Fibroblast of lung (primary cell): ENCODE measurements at regions not wholly inside any gene's neighbourhood (a gene's known extent, or its start where the extent isn't known, plus 50 kb on each side); places are given as distances from the start of the nearest gene placed in this dataset.

ENCODE experiments used
- DNase-seq, 2 donors: peaks; one replicate each; pipeline versions ENCODE4 v3.0.0 to v3.0.0-alpha.2; 2010; ENCODE audit warnings: low read depth in 2 of 2
- H2AFZ ChIP-seq: 2 replicates; pipeline ENCODE4 v1.5.1; 2012; ENCODE audit warnings: low read length, control low read depth, inconsistent platforms
- H3K27ac ChIP-seq: 2 replicates; pipeline ENCODE4 v1.5.1; 2011; ENCODE audit warnings: low read length, control low read depth; ENCODE audit not compliant: insufficient read depth
- H3K27me3 ChIP-seq: 2 replicates; pipeline ENCODE4 v1.5.1; 2011; ENCODE audit warnings: mild to moderate bottlenecking, low read length; ENCODE audit not compliant: control insufficient read depth, insufficient read depth
- H3K36me3 ChIP-seq: 2 replicates; pipeline ENCODE4 v1.5.1; 2011; ENCODE audit warnings: low read length; ENCODE audit not compliant: control insufficient read depth, insufficient read depth
- H3K4me1 ChIP-seq: 2 replicates; pipeline ENCODE4 v1.5.1; 2011; ENCODE audit warnings: low read length; ENCODE audit not compliant: control insufficient read depth, insufficient read depth; ENCODE audit errors: extremely low read depth
- H3K4me2 ChIP-seq: 2 replicates; pipeline ENCODE4 v1.5.1; 2011; ENCODE audit warnings: low read length, control low read depth; ENCODE audit not compliant: insufficient read depth; ENCODE audit errors: extremely low read depth
- H3K4me3 ChIP-seq, 4 experiments: fragments of 200-600 bp in 1 of 4; sonication (generic) in 1 of 4; replicated peaks in 1 of 4; 2 replicates each; pipeline ENCODE4 v1.5.1; 2011 to 2016; ENCODE audit warnings: low read length in 4 of 4, low read depth in 3 of 4, mild to moderate bottlenecking in 3 of 4, control low read depth in 2 of 4, inconsistent platforms in 1 of 4, mixed read lengths in 1 of 4; ENCODE audit not compliant: insufficient read depth in 1 of 4; ENCODE audit errors: control extremely low read depth in 1 of 4
- H3K79me2 ChIP-seq: 2 replicates; pipeline ENCODE4 v1.5.1; 2012; ENCODE audit warnings: mild to moderate bottlenecking, low read length, inconsistent platforms; ENCODE audit not compliant: control insufficient read depth, insufficient read depth
- H3K9ac ChIP-seq: 2 replicates; pipeline ENCODE4 v1.5.1; 2011; ENCODE audit warnings: mild to moderate bottlenecking, low read length, control low read depth; ENCODE audit not compliant: insufficient read depth
- H3K9me3 ChIP-seq: 2 replicates; pipeline ENCODE4 v1.5.1; 2012; ENCODE audit warnings: low read depth, low read length; ENCODE audit not compliant: control insufficient read depth, insufficient read depth
- H4K20me1 ChIP-seq: 2 replicates; pipeline ENCODE4 v1.5.1; 2011; ENCODE audit warnings: low read length; ENCODE audit not compliant: control insufficient read depth, insufficient read depth; ENCODE audit errors: extremely low read depth
- EZH2 ChIP-seq: IDR thresholded peaks from 2 replicates; pipeline ENCODE4 v1.5.1; 2012; ENCODE audit warnings: low read length, control low read depth, mild to moderate bottlenecking; ENCODE audit errors: missing control alignments
- TF ChIP-seq, protein P1 (sequence below), 2 donors: IDR thresholded peaks in 1 of 2; conservative IDR thresholded peaks in 1 of 2; 1 replicate in 1 of 2; 2 replicates in 1 of 2; pipeline ENCODE4 v1.5.1; 2011 to 2012; ENCODE audit warnings: low read length in 2 of 2, control low read depth in 1 of 2, inconsistent platforms in 1 of 2, low read depth in 1 of 2, mild to moderate bottlenecking in 1 of 2

GRCh38 chr21:23968008-23968407 lies 1639.3 kb downstream of the MRPL39 start:
- H3K4me3 ChIP-seq = no peak overlapping the region
- no peaks in the 10 kb centered on the region for H3K4me1 ChIP-seq
- no peaks in the 10 kb centered on the region for H4K20me1 ChIP-seq
- no peak overlapping the region for H3K9ac ChIP-seq
- DNase-seq = no peak
- no peaks in the 10 kb centered on the region for H3K9me3 ChIP-seq
- H3K27me3 ChIP-seq = no peaks in the 10 kb centered on the region
- H3K79me2 ChIP-seq = no peaks in the 10 kb centered on the region
- no peak overlapping the region for H3K27ac ChIP-seq
- H2AFZ ChIP-seq = no peak overlapping the region
- TF ChIP-seq EZH2 = no peak
- TF ChIP-seq, protein P1, sequence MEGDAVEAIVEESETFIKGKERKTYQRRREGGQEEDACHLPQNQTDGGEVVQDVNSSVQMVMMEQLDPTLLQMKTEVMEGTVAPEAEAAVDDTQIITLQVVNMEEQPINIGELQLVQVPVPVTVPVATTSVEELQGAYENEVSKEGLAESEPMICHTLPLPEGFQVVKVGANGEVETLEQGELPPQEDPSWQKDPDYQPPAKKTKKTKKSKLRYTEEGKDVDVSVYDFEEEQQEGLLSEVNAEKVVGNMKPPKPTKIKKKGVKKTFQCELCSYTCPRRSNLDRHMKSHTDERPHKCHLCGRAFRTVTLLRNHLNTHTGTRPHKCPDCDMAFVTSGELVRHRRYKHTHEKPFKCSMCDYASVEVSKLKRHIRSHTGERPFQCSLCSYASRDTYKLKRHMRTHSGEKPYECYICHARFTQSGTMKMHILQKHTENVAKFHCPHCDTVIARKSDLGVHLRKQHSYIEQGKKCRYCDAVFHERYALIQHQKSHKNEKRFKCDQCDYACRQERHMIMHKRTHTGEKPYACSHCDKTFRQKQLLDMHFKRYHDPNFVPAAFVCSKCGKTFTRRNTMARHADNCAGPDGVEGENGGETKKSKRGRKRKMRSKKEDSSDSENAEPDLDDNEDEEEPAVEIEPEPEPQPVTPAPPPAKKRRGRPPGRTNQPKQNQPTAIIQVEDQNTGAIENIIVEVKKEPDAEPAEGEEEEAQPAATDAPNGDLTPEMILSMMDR (conservative IDR thresholded peaks at IDR 0.05 in 1 of 2, IDR thresholded peaks at IDR 0.05 in 1 of 2; ENCODE audit: low read depth in 1 of 2, low read length in 2 of 2) = no peak
- H3K36me3 ChIP-seq = no peaks in the 10 kb centered on the region
- H3K4me2 ChIP-seq = no peak overlapping the region

- H3K4me3 ChIP-seq = no peak overlapping the region
- no peak overlapping the region for H3K27ac ChIP-seq
- no peaks in the 10 kb centered on the region for H3K79me2 ChIP-seq
- TF ChIP-seq, protein P1 (conservative IDR thresholded peaks at IDR 0.05 in 1 of 2, IDR thresholded peaks at IDR 0.05 in 1 of 2; ENCODE audit: low read depth in 1 of 2, low read length in 2 of 2) = no peak
- no peak for TF ChIP-seq EZH2
- H3K27me3 ChIP-seq = no peaks in the 10 kb centered on the region
- H3K4me2 ChIP-seq = no peak overlapping the region
- H2AFZ ChIP-seq = no peak overlapping the region
- DNase-seq = peak in 1 of 2 donors; percentile 20
- H3K9ac ChIP-seq = no peak overlapping the region
- H3K36me3 ChIP-seq = no peaks in the 10 kb centered on the region
- H4K20me1 ChIP-seq = no peaks in the 10 kb centered on the region
- H3K4me1 ChIP-seq = no peaks in the 10 kb centered on the region
- H3K9me3 ChIP-seq = no peaks in the 10 kb centered on the region
These were observed 1643.8 kb downstream of the MRPL39 start for GRCh38 chr21:23963454-23963853.

DNA sequence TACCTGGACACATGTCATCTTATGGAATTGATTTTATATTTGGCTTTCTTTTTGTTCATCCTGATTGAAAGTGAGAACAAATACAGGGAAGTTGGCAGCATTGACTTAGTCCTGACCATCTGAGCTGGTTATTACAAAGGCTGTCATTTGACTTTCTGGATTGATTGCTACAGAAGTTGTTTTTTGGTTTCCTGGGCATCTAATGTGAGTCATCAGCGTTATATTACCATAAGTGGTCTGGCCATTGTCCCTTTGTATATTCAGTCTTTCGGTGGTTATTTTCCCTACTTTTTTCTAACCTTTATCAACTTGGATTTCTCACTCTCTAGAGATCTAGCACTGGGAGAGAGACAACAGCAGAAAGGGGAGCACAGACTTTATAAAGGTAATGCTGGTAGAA lies 1646.5 kb downstream of the MRPL39 start:
- Histone ChIP-seq H3K79me2 (no peaks in the 10 kb centered on the region), H4K20me1 (no peaks in the 10 kb centered on the region), H3K4me1 (no peaks in the 10 kb centered on the region), H3K36me3 (no peaks in the 10 kb centered on the region), H3K4me2 (no peak overlapping the region), H3K27ac (no peak overlapping the region), H3K9ac (no peak overlapping the region), H3K9me3 (no peaks in the 10 kb centered on the region), H2AFZ (no peak overlapping the region), H3K4me3 (no peak overlapping the region), H3K27me3 (no peaks in the 10 kb centered on the region)
- TF ChIP-seq, protein P1 (conservative IDR thresholded peaks at IDR 0.05 in 1 of 2, IDR thresholded peaks at IDR 0.05 in 1 of 2; ENCODE audit: low read depth in 1 of 2, low read length in 2 of 2) = no peak
- no peak for TF ChIP-seq EZH2
- peak in 1 of 2 donors; percentile 10 for DNase-seq
